ENCODE measurements at regions not wholly inside any gene's neighbourhood (a gene's known extent, or its start where the extent isn't known, plus 50 kb on each side); places are given as distances from the start of the nearest gene placed in this dataset.

DNA sequence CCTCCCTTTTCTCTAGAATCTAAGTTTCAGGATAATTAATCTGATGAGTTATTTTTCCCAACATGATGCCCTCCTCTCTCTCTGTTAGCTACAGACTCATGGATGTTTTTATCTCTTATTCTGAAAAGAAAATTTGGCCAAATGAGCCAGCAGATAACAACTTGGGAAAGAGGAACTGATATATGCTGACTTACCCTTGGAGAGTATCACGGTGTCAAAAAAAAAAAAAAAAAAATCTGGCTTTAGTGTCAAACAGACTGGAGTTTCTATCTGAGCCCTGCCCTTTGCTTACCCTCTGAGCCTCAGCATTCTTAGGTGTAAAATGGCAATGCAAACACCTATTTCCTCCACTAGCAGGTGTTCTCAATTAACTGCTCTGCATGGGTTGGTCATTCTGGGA, 190.4 kb downstream of the AHR start:
- no peaks in the 10 kb centered on the region for H3K9me3 ChIP-seq (ENCODE audit: insufficient read depth, low read depth)
- no peaks in the 10 kb centered on the region for H3K4me1 ChIP-seq (replicated peaks; ENCODE audit: insufficient read depth)
- no peak overlapping the region for H3K4me3 ChIP-seq
- ChIA-PET CTCF (no interaction called here), POLR2A (ENCODE audit: unreplicated experiment) (no interaction called here)
- DNase-seq = no peak
- H3K27me3 ChIP-seq (ENCODE audit: insufficient read depth, low read depth) = no peaks in the 10 kb centered on the region
- H3K9me2 ChIP-seq (ENCODE audit: insufficient read depth) = no peaks in the 10 kb centered on the region
- TF ChIP-seq EZH2 (IDR thresholded peaks at IDR 0.05; ENCODE audit: low read depth) = no peak
- TF ChIP-seq, protein P1, sequence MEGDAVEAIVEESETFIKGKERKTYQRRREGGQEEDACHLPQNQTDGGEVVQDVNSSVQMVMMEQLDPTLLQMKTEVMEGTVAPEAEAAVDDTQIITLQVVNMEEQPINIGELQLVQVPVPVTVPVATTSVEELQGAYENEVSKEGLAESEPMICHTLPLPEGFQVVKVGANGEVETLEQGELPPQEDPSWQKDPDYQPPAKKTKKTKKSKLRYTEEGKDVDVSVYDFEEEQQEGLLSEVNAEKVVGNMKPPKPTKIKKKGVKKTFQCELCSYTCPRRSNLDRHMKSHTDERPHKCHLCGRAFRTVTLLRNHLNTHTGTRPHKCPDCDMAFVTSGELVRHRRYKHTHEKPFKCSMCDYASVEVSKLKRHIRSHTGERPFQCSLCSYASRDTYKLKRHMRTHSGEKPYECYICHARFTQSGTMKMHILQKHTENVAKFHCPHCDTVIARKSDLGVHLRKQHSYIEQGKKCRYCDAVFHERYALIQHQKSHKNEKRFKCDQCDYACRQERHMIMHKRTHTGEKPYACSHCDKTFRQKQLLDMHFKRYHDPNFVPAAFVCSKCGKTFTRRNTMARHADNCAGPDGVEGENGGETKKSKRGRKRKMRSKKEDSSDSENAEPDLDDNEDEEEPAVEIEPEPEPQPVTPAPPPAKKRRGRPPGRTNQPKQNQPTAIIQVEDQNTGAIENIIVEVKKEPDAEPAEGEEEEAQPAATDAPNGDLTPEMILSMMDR (conservative IDR thresholded peaks at IDR 0.05) = no peak
- no peaks in the 10 kb centered on the region for H3K36me3 ChIP-seq (ENCODE audit: low read depth)
- H2AFZ ChIP-seq = no peak overlapping the region
- H4K20me1 ChIP-seq (ENCODE audit: insufficient read depth) = no peaks in the 10 kb centered on the region
- no TSS peak for BruUV-seq (replicated peaks)
- intact Hi-C loops (cut with micrococcal nuclease; ENCODE audit: unreplicated experiment) = no loop called here
- no peak overlapping the region for H3K4me2 ChIP-seq
- H3K27ac ChIP-seq = no peak overlapping the region
- H3F3A ChIP-seq (ENCODE audit: insufficient read depth, low read depth) = no peaks in the 10 kb centered on the region
- no peaks in the 10 kb centered on the region for H3K79me2 ChIP-seq (ENCODE audit: low read depth)

DNA sequence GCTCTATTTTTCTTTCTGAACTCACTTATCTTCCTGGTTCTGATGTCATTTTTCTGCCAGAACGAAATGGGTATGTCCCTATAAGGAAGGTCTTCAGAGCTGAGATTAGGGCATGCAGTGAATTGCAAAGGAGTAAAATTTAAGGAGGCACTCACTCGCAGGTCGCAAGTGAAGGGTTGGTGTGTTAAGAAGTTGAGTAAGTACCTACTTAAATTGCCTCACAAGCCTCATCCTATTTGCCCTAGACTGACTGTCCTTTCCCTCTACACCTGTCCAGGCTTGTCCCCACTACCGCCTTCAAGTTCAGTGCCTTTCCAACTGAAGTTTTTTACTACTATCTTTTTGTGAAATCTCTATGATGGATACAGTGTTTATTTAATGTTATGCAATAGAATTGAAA, 191.5 kb downstream of the AHR start:
- Histone ChIP-seq H3K4me3 (no peak overlapping the region), H3K9me3 (ENCODE audit: insufficient read depth, low read depth) (no peaks in the 10 kb centered on the region), H4K20me1 (ENCODE audit: insufficient read depth) (no peaks in the 10 kb centered on the region), H3K79me2 (ENCODE audit: low read depth) (no peaks in the 10 kb centered on the region), H3K4me2 (no peak overlapping the region), H2AFZ (no peak overlapping the region), H3K27ac (no peak overlapping the region), H3F3A (ENCODE audit: insufficient read depth, low read depth) (no peaks in the 10 kb centered on the region), H3K27me3 (ENCODE audit: insufficient read depth, low read depth) (no peaks in the 10 kb centered on the region), H3K36me3 (ENCODE audit: low read depth) (no peaks in the 10 kb centered on the region), H3K9me2 (ENCODE audit: insufficient read depth) (no peaks in the 10 kb centered on the region), H3K4me1 (replicated peaks; ENCODE audit: insufficient read depth) (no peaks in the 10 kb centered on the region)
- intact Hi-C loops (cut with micrococcal nuclease; ENCODE audit: unreplicated experiment) = no loop called here
- TF ChIP-seq, protein P1 (conservative IDR thresholded peaks at IDR 0.05) = no peak
- TF ChIP-seq EZH2 (IDR thresholded peaks at IDR 0.05; ENCODE audit: low read depth) = no peak
- CTCF ChIA-PET = interaction anchor here (0.6 kb wide), 1 partner anchor 158 kb away, joined by 3 read pairs; no protein-coding TSS in a partner anchor
- POLR2A ChIA-PET (ENCODE audit: unreplicated experiment) = no interaction called here
- BruUV-seq (replicated peaks) = no TSS peak
- no peak for DNase-seq

DNA sequence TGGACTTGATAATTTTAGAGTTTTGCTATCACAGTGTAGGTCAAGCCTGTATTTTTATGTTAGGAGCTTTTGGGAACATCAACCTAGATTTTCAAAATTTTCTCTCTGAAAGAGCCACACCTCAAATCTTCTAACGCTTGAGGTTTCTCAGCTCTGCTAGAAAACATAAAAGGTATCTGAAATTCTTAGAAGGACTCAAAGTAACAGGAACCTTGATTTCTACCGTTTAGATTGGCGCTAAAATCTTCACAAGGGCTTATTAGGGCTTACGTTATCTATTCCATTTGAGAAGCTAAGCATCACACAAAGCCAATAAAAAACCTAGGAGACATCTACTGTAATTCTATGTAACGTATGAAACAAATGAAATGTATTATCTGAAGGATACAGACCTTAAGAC, 192.4 kb downstream of the AHR start:
- no peak for TF ChIP-seq EZH2 (IDR thresholded peaks at IDR 0.05; ENCODE audit: low read depth)
- TF ChIP-seq, protein P1 (conservative IDR thresholded peaks at IDR 0.05) = no peak
- Histone ChIP-seq H3K4me1 (replicated peaks; ENCODE audit: insufficient read depth) (peaks cover 3% of the 10 kb centered on the region; the same call in 1 of the 2 replicates), H3K9me3 (ENCODE audit: insufficient read depth, low read depth) (no peaks in the 10 kb centered on the region), H3K79me2 (ENCODE audit: low read depth) (no peaks in the 10 kb centered on the region), H3K27ac (no peak overlapping the region), H3K4me2 (no peak overlapping the region), H3K36me3 (ENCODE audit: low read depth) (no peaks in the 10 kb centered on the region), H4K20me1 (ENCODE audit: insufficient read depth) (no peaks in the 10 kb centered on the region), H3K9me2 (ENCODE audit: insufficient read depth) (no peaks in the 10 kb centered on the region), H3F3A (ENCODE audit: insufficient read depth, low read depth) (no peaks in the 10 kb centered on the region), H3K27me3 (ENCODE audit: insufficient read depth, low read depth) (no peaks in the 10 kb centered on the region), H3K4me3 (no peak overlapping the region), H2AFZ (no peak overlapping the region)
- BruUV-seq (replicated peaks) = no TSS peak
- POLR2A ChIA-PET (ENCODE audit: unreplicated experiment) = interaction anchor here (0.6 kb wide), 1 partner anchor 20 kb away, joined by 4 read pairs; no protein-coding TSS in a partner anchor
- intact Hi-C loops (cut with micrococcal nuclease; ENCODE audit: unreplicated experiment) = no loop called here
- no peak for DNase-seq
- CTCF ChIA-PET = interaction anchor here (0.6 kb wide), 2 partner anchors 120 to 157 kb away, joined by 3 read pairs; no protein-coding TSS in a partner anchor

All from PC-9 (cell line).